RKO (cell line): ENCODE measurements at regions not wholly inside any gene's neighbourhood (a gene's known extent, or its start where the extent isn't known, plus 50 kb on each side); places are given as distances from the start of the nearest gene placed in this dataset.

ENCODE experiments used
- DNase-seq: peaks from one replicate; pipeline ENCODE4 v3.0.0-alpha.2; 2016; ENCODE audit warnings: low spot score

DNA sequence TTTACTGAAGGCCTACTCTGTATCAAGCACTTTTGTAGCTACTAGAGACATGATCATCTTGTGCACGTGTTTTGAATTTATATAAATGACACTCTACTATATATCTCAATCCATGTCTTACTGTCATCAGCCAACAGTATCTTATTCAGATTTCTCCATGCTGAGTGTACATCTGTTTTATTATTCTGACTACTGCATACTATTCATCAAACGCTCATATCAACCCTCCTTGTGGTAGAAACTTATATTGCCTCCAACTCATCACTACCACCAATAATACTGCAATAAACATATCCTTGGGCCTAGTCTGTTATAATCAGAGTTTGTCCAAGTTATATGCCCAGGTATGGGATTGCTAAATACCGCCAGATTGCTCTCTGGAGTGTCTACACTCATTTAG, 81.6 kb upstream of the IRF2BP2 start:
- peak; percentile 61 for DNase-seq

- DNase-seq = no peak
Measured at GRCh38 chr1:234690872-234691271, 80.9 kb upstream of the IRF2BP2 start.

- no peak for DNase-seq
Measured at GRCh38 chr1:234689236-234689635, 79.3 kb upstream of the IRF2BP2 start.

GRCh38 chr1:234687011-234687410, 77.0 kb upstream of the IRF2BP2 start:
- DNase-seq = no peak

DNA sequence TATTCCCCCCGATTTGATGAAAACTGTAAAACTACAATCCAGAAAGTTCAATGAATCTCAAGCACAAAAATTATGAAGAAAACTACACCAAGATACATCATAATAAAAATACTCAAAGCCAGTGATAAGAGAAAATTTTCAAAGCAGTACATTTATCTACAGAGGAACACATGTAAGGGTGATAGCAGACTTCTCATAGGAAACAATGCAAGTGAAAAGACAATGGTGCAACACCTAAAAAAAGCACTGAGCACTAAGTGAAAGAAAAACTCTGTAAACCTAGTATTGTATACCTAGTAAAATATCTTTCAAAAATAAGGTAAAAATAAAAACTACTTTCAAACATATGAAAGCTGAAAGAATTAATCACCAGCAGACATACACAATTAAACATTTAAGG, 76.1 kb upstream of the IRF2BP2 start:
- no peak for DNase-seq

DNA sequence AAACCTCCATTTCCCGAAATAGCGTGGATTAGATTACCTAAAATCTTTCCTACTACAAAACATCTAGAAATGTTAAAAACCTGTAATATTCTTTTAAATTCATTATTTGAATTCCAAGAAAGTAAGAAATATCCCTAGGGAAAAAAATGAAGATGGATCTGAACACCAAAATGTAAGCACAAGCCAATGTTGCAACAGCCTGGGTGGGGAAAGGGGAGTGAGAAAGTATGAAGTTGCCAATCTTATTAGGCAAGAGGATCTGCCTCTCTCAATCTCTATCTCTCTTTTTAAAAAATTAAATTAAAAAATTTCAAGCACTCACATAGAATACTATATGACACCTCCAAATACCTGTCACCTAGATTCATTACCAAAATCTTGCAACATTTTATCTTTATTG, 74.9 kb upstream of the IRF2BP2 start:
- no peak for DNase-seq

- DNase-seq = peak; percentile 64
Measured at GRCh38 chr1:234683861-234684632, 74.1 kb upstream of the IRF2BP2 start.

GRCh38 chr1:234683127-234683860, 73.3 kb upstream of the IRF2BP2 start:
- no peak for DNase-seq

DNA sequence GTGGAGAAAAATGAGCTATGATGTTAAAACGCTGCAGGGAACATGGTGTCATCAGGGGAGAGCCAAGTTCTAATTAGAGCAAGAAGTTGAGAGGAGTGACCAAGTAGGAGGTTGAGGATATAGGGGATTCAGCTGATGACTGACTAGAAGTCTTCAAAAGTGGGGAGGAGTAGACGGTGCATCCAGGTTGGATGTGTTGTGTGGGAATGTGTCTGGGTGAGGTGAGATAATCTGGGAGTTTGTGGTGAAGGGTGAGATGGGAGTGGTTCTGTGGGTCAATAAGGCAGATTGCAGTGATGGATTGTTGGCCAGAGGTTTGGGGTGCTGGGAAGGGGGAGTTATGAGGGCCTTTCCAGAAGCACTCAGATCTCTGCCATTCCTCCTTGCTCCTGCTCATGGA, 72.0 kb upstream of the IRF2BP2 start:
- no peak for DNase-seq

DNA sequence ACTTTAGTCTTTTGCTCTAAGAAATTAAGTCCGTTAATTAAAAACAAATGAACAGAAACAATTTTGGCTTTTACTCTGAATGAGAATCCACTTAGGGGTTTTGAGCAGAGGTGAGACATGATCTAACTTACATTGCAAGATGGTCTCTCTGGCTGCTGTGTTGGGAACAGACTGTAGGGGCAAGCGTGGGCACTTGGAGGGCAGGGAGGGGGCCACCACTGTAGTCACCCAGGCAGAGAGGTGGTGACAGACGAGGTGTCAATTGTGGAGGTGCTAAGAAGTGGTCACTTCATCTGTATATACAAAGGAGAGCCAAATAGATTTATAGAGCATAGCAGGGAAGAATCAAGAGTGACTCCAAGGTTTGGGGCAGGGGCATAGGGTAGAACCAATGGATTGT, 71.1 kb upstream of the IRF2BP2 start:
- no peak for DNase-seq

- DNase-seq = no peak
Measured at GRCh38 chr1:234680331-234680904, 70.4 kb upstream of the IRF2BP2 start.

GRCh38 chr1:234676103-234676594, 66.2 kb upstream of the IRF2BP2 start:
- DNase-seq = peak; percentile 70

GRCh38 chr1:234675572-234675971, 65.6 kb upstream of the IRF2BP2 start:
- DNase-seq = no peak

- DNase-seq = no peak
Measured at GRCh38 chr1:234675006-234675405, 65.0 kb upstream of the IRF2BP2 start.

- no peak for DNase-seq
Measured at GRCh38 chr1:234674218-234674815, 64.3 kb upstream of the IRF2BP2 start.

DNA sequence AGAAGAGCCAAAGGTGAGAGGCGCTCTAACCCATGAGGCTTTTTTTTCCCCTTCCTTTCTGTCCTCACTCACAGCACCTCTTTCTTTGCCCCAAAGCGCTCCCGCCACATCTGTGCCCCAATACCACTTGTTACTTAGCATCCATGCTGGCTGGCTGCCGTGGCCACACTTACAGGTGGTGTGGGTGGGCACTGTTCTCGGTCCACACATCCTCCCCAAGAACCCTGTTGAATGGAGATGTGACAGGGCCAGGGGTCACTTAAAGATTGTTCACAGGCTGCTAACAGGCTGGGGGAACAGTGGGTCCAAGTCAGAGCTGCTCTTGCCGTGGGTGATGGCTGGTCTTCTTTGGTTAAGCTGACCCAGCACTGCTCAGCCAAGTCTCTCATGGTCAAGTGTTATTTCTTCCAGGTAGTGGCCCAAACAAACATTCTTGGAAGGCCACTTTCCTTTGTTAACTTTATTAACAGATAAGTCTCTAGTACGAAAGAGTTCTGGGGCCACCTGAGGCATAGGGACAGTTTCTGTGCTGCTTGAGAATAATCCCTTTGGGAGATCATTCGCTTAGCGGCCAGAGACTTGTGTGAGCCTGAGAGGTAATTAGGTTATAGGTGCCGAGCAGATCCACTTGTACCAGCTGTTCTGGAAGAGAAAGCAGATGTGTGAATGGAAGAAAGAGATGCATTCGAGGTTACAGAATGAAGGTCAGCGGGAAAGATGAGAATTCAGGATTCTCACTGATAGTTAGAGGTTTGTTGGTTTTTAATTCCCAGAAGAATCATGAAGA, 62.6 kb upstream of the IRF2BP2 start:
- no peak for DNase-seq

DNA sequence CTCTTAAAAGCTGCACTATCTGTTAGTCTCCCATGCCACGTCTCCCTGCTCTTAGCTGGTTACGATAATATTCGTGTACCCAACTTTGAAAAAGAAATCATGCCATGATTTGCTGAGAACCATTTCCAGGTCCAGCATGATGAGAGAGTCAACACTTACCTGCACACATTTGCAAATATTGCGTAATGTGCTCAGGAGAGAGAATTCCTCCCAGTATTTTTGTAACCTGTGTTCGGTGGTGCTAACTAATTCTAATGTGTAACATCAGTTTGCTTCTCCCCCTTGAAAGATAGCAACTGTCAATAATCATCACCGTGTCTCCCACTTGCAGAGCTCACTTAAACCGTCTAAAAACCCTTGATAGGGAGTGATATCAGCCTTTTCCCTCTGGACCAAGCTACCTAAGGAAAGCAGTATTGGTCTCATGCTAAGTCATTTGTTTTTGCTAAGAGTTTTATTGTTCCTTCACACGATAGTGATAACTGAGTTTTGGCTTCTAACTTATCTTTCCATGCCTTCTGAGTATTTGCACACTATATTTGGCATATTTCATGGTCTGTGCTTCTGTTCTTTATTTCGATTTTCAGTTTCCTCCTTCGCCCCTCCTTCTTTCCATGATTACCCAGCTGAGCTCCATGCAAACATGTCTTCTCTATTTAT, 61.1 kb upstream of the IRF2BP2 start:
- no peak for DNase-seq

DNA sequence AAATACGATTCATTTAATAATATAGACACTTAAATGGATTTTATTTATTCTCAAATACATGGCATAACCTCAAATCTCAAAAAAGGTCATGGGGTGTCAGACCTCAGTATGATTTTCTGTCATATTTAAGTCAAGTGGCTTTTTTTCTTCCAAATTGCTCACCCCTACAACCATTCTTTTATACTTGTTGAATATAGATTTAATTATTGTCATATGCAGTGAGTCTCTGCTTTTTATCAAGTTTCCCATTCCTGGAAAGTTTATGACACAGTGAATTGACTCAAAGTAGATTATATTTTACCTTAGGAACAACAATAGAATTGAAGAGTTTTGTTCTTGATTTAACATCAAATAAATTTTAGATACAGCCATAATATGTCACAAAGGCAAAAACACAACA, 59.5 kb upstream of the IRF2BP2 start:
- DNase-seq = no peak

DNA sequence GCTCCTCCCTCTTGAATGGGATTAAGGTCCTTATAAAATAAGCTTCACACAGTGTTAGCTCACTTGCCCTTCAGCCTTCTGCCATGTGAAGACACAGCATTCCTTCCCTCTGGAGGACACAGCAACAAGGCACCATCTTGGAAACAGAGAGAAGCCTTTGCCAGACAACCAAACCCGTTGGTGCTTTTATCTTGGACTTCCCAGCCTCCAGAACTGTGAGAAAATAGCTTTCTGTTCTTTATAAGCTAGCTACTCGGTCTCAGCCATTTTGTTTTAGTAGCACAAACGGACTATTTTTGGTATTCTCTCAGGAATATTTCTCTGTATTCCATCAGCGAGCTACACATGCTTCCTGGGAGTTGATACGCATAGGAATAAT, 58.6 kb upstream of the IRF2BP2 start:
- no peak for DNase-seq

GRCh38 chr1:234667600-234668576, 57.9 kb upstream of the IRF2BP2 start:
- no peak for DNase-seq
